ENCODE measurements at regions not wholly inside any gene's neighbourhood (a gene's known extent, or its start where the extent isn't known, plus 50 kb on each side); places are given as distances from the start of the nearest gene placed in this dataset.

GRCh38 chr7:106964466-106964865 lies 80.0 kb upstream of the PRKAR2B start:
- no peak overlapping the region for H3K4me3 ChIP-seq (ENCODE audit: extremely low read depth in 1 of 4, insufficient read depth in 2 of 4, low read depth in 3 of 4, low read length in 4 of 4)
- no peak overlapping the region for H3K23ac ChIP-seq (ENCODE audit: insufficient read length)
- no peak overlapping the region for H4K91ac ChIP-seq (replicated peaks; ENCODE audit: insufficient read length, low read length)
- POLR2A ChIA-PET (ENCODE audit: partially characterized antibody) = no interaction called here
- no peak overlapping the region for H3K4me2 ChIP-seq (ENCODE audit: insufficient read depth in 1 of 2, low read depth in 2 of 2, low read length in 2 of 2)
- H2BK12ac ChIP-seq (ENCODE audit: low read depth, low read length) = no peak overlapping the region
- H2BK15ac ChIP-seq (ENCODE audit: low read length) = no peak overlapping the region
- H2BK5ac ChIP-seq (ENCODE audit: low read depth, low read length) = no peak overlapping the region
- no peak overlapping the region for H3K27ac ChIP-seq (ENCODE audit: low read depth, low read length)
- FAIRE-seq (no peak), DNase-seq (ENCODE audit: low read depth in 1 of 2, low spot score in 2 of 2) (no peak)
- WGBS, 2 experiments (ENCODE audit: extremely low coverage in 1 of 2, insufficient coverage in 1 of 2, insufficient read length in 1 of 2, insufficient replicate concordance in 2 of 2, low coverage in 1 of 2, low lambda C conversion rate in 2 of 2, missing lambda C conversion rate in 1 of 2) = 61% methylated on average over 3 of the region's 3 CpGs; no CpG with 5 or more reads in 1 of the 2 experiments
- H3K23me2 ChIP-seq (ENCODE audit: low read depth, low read length) = no peaks in the 10 kb centered on the region
- H3K56ac ChIP-seq (replicated peaks; ENCODE audit: insufficient read length, low read depth, low read length) = no peak overlapping the region
- no peaks in the 10 kb centered on the region for H3K36me3 ChIP-seq (ENCODE audit: control insufficient read depth in 2 of 4, insufficient read depth in 4 of 4, low read length in 3 of 4)
- H3K14ac ChIP-seq (ENCODE audit: insufficient read length) = no peak overlapping the region
- H2BK20ac ChIP-seq (ENCODE audit: low read length) = no peak overlapping the region
- H2AFZ ChIP-seq (ENCODE audit: low read length) = no peak overlapping the region
- H3K4ac ChIP-seq (replicated peaks; ENCODE audit: insufficient read length, low read depth, low read length) = no peak overlapping the region
- H2AK5ac ChIP-seq (ENCODE audit: low read depth, low read length) = no peak overlapping the region
- H3K9me3 ChIP-seq (ENCODE audit: insufficient read depth in 2 of 2, low read depth in 1 of 2, low read length in 1 of 2) = no peaks in the 10 kb centered on the region
- no peaks in the 10 kb centered on the region for H3K79me1 ChIP-seq (ENCODE audit: low read depth, low read length)
- TF ChIP-seq SAP30 (IDR thresholded peaks at IDR 0.05; ENCODE audit: insufficient read depth, insufficient replicate concordance, low read length) (no peak), SRF (IDR thresholded peaks at IDR 0.05; ENCODE audit: low read depth, low read length) (no peak), GTF2F1 (IDR thresholded peaks at IDR 0.05; ENCODE audit: borderline replicate concordance, low read depth, low read length) (no peak), YY1 (IDR thresholded peaks at IDR 0.05; ENCODE audit: low read depth, low read length) (0 out of 2 replicates have a peak, but pooled peaks have one; percentile 11)
- H3K27me3 ChIP-seq (replicated peaks in 1 of 4; ENCODE audit: control insufficient read depth in 3 of 4, extremely low read depth in 1 of 4, insufficient read depth in 3 of 4, low read length in 3 of 4) = no peaks in the 10 kb centered on the region
- H4K5ac ChIP-seq (ENCODE audit: insufficient read length, low read depth, low read length) = no peak overlapping the region
- CTCF ChIA-PET (ENCODE audit: partially characterized antibody) = interaction anchor here (0.5 to 6.2 kb wide), 2 partner anchors 17 to 122 kb away, joined by 3 to 71 read pairs; no protein-coding TSS in a partner anchor
- peaks cover 3 to 10% (median 5%) of the 10 kb centered on the region in 4 experiments; a peak in 6 of 7 replicates for H3K4me1 ChIP-seq (replicated peaks in 1 of 4; ENCODE audit: control insufficient read depth in 3 of 4, insufficient read depth in 4 of 4, low read length in 3 of 4)
- H4K20me1 ChIP-seq (replicated peaks in 1 of 2; ENCODE audit: control insufficient read depth in 1 of 2, insufficient read depth in 2 of 2, low read length in 2 of 2) = no peaks in the 10 kb centered on the region
- H3K9ac ChIP-seq (replicated peaks in 1 of 4; ENCODE audit: extremely low read depth in 1 of 4, low read depth in 3 of 4, low read length in 3 of 4) = no peak overlapping the region
- H2BK120ac ChIP-seq (replicated peaks; ENCODE audit: low read depth, low read length) = no peak overlapping the region
- no peaks in the 10 kb centered on the region for H3K79me2 ChIP-seq (ENCODE audit: control insufficient read depth in 1 of 2, insufficient read depth in 2 of 2, low read length in 2 of 2)
- H4K8ac ChIP-seq (ENCODE audit: extremely low read depth, insufficient read depth, low read length) = no peak overlapping the region
- H3K18ac ChIP-seq (ENCODE audit: extremely low read depth, low read length) = no peak overlapping the region
